Suppressor macrophage (primary cell): ENCODE measurements at regions not wholly inside any gene's neighbourhood (a gene's known extent, or its start where the extent isn't known, plus 50 kb on each side); places are given as distances from the start of the nearest gene placed in this dataset.
"Not testable (repeated sequence)": the region's sequence is repeated elsewhere in the genome, so short reads cannot be mapped to it uniquely, and the experiment has no call there.

ENCODE experiments used
- DNase-seq, 4 experiments: peaks; one replicate each; pipeline ENCODE4 v3.0.0-alpha.2; 2020 to 2022

- DNase-seq: no peak
These were observed 393.1 kb upstream of the FRG1 start for GRCh38 chr4:189547559-189547958.

DNA sequence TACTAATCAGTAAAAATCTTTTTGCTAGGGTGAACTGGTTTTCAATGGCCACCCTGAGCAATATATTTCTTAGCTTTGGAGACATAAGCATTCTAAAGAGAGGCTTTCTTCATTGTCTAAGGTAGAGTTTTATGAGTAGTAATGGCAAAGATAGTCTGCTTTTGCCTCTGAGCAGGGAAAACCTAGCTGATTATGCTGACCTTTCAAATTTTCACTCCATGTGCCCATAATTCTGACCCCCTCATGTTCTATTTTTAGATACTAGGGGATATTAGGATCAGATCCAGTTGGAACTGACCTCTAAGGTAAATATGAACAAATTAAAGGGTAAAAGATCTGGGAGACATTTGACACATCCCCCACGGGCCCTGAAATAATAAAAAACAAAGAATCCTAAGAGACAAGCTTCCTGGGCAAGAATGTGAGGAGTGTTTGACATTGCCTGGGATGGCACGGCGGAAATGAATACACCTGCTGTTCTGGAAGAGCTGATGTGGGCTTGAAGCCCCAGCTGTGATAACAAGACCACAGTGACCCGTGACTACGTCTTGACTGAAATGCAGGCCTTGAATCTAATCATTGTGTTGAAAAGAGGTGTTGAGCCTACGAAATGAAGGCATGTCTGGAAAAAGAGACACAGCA is 392.1 kb upstream of the FRG1 start:
- no peak for DNase-seq

- DNase-seq: not testable (repeated sequence)
These were observed 388.6 kb upstream of the FRG1 start for GRCh38 chr4:189551931-189552670.

DNA sequence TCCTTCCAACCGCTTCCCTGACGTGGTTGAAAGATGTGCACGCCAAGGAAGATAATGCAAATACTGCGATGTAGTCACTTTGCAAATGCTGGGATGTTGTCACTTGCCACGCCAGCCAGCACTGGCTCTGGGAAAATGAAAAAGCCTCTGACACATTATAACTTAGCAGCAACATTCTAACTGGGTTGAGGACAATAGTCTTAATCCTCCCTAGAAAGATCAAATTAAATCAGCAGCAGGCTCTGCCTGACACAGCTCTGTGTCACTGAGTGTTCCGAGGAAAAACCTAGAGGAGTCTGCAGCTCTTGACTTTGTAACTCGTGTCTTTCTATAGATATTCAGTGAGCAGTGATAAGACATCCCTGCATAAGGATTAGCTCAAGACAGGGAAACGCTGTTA is 380.1 kb upstream of the FRG1 start:
- not testable (repeated sequence) for DNase-seq

DNA sequence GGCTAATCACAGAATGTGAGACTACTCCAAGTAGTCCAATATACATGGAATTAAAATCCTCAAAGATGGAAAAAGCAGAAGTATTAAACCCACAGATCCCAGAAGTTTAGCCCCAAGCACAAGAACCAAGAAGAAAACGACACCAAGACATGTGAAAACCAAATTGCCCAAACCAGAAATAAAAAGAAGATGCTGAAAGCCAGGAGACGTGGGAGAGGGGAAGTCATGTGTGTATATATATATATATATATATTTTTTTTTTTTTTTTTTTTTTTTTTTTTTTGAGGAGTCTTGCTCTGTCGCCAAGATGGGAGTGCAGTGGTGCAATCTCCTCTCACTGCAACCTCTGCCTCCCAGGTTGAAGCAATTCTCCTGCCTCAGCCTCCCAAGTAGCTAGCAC is 376.9 kb upstream of the FRG1 start:
- DNase-seq: peak; percentile 26 to 72 (median 47)

GRCh38 chr4:189566271-189566670 is 374.4 kb upstream of the FRG1 start:
- peak in 2 of 4 experiments; percentile 27 for DNase-seq

- DNase-seq: peak; percentile 66 to 88 (median 76)
These were observed 373.8 kb upstream of the FRG1 start for GRCh38 chr4:189566900-189567299.

GRCh38 chr4:189579645-189580044 is 361.0 kb upstream of the FRG1 start:
- DNase-seq: not testable (repeated sequence)

- not testable (repeated sequence) for DNase-seq
These were observed 353.6 kb upstream of the FRG1 start for GRCh38 chr4:189586908-189587632.

- DNase-seq: not testable (repeated sequence)
These were observed 351.5 kb upstream of the FRG1 start for GRCh38 chr4:189589201-189589600.

- no peak for DNase-seq
These were observed 347.8 kb upstream of the FRG1 start for GRCh38 chr4:189592890-189593289.

DNA sequence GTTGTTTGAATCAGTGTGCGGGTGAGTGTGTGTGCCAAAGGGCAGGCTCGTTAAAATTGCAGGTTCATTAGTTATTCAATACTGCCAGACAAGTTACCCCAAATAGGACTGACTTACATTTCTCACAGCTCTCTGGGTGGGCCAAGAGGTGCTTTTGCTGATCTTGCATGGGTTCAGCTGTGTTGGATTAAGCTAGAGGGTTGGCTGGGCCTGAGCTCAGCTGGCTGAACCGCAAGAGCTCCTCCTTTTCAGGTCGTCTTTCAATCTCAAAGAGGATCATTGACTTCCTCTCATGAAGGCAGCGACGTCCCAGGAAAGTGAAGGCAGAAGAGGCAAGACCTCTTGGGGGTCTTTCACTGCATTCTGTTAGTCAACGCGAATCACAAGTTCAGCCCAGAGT is 343.3 kb upstream of the FRG1 start:
- no peak for DNase-seq

GRCh38 chr4:189600264-189600663 is 340.4 kb upstream of the FRG1 start:
- no peak for DNase-seq

GRCh38 chr4:189600718-189601435 is 339.8 kb upstream of the FRG1 start:
- peak in 1 of 4 experiments; percentile 32 for DNase-seq

DNA sequence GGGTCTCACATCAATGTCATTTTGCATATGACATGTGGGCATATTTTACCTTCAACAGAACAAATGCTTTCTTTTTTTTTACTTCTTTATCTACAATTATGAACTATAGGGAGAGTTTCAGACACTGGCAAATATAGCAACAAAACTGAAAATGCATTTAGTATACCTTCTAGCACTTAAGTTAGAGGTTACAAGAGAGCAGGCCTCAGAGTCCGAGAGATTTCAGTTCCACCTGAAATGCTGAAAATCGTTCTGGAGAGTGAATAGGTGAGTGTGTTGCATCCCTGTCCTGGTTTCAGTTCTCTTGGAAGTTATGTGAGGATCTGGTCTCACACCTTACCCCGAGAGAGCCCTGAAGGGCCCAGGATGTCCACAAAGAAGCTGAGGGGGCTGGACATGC is 337.8 kb upstream of the FRG1 start:
- DNase-seq: not testable (repeated sequence)

- DNase-seq: peak in 2 of 4 experiments; percentile 30 to 40
These were observed 330.1 kb upstream of the FRG1 start for GRCh38 chr4:189610571-189610970.

- DNase-seq: peak; percentile 27 to 68 (median 58)
These were observed 327.5 kb upstream of the FRG1 start for GRCh38 chr4:189613207-189613606.

- DNase-seq: no peak
These were observed 325.4 kb upstream of the FRG1 start for GRCh38 chr4:189615217-189615663.

GRCh38 chr4:189617741-189618140 is 322.9 kb upstream of the FRG1 start:
- DNase-seq: not testable (repeated sequence)

- not testable (repeated sequence) for DNase-seq
These were observed 321.0 kb upstream of the FRG1 start for GRCh38 chr4:189619441-189620250.

DNA sequence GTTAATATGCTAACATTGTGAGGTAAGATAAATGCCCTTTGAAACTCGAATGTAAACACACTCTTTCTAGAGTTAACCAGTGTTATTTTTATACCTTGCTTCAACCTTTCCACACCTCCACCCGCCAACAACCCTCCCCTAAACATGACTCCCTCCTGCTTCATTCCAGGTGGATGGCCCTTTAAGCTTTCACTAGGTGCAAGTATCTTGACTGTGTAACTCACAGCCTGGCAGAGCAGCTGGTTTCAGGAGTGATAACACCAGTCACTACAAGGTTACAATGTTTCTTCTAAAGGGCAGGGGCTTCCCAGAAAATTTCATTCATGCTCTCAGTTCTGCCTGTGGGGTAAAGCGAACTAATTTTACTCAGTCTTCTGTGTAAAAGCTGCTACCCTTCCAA is 318.1 kb upstream of the FRG1 start:
- DNase-seq: not testable (repeated sequence)

DNA sequence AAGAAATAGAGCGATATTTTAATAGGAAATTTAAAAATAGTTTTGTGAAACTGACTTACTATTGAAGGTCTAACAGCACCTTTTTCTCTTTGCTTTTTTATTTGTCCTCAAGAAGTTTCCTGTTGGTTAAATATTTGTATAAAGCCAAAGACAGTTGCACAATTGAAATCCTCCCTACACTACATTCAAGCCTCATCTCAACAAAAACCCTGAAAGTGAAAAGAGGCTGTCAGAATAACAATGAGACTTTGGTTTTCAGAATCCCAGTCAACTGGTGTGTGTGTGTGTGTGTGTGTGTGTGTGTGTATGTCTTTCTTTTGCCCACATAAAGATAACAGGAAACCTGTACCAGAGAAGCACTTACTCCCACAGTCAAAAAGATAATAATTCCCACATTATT is 313.6 kb upstream of the FRG1 start:
- DNase-seq: not testable (repeated sequence)
